Tongue (tissue), 1 donor: ENCODE measurements at regions not wholly inside any gene's neighbourhood (a gene's known extent, or its start where the extent isn't known, plus 50 kb on each side); places are given as distances from the start of the nearest gene placed in this dataset.

Experiments
- DNase-seq: peaks from one replicate; pipeline ENCODE4 v3.0.0-alpha.2; 2015

DNA sequence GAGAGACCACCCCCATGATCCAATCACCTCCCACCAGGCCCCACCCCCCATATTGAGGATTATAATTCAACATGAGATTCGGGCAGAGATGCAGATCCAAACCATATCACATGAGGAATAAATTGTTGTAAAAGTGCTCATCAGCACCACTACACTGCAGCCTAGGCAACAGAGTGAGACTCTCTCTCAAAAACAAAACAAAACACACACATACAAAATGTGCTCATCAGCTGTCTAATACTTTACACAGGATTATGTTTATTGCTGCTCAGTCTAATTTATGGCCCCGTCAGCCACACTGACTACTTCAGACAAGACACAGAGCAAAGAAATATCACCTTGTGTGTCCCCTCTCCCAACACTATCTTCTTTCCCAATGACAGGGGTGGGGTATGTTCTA lies 72.9 kb upstream of the PPM1J start:
- no peak for DNase-seq

- DNase-seq: no peak
These were observed 67.9 kb upstream of the PPM1J start for GRCh38 chr1:112783059-112783458.

- DNase-seq: no peak
These were observed 64.8 kb upstream of the PPM1J start for GRCh38 chr1:112779665-112780526.

DNA sequence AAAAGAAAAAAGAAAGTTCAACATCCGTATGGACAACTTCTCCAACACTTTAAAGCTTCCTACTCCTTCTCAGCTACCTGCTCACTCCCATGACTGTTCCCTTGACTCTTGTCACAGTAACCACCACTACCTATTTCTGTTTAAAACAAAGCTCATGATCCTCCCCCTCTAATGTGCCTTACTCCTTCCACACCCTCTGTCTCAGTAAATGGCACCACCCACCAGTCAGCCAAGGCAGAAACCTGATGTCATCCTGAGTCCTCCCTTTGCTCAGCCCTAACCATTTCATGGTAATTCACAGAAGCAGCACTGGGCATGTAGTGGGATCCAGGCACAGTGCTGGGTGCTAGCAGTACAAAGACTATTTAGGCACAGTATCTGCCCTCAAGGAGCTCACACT lies 63.0 kb upstream of the PPM1J start:
- DNase-seq: no peak

DNA sequence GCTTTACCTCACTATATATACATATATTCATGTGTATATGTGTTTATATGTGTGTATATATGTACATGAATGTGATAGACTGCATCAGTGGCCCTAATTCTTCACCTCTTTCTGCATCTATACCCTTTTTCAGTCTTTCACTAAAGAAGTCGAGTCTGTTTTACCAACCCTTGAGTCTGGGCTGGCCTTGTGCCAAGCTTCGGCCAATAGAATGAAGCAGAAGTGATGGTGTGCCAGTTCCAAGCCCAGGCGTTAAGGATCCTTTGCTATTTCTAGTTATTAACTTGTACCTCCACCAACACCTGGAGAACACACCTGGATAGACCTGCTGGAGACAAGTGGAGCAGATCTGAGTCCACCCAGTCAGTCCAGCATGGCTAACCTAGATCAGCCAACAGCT lies 61.6 kb upstream of the PPM1J start:
- no peak for DNase-seq

DNA sequence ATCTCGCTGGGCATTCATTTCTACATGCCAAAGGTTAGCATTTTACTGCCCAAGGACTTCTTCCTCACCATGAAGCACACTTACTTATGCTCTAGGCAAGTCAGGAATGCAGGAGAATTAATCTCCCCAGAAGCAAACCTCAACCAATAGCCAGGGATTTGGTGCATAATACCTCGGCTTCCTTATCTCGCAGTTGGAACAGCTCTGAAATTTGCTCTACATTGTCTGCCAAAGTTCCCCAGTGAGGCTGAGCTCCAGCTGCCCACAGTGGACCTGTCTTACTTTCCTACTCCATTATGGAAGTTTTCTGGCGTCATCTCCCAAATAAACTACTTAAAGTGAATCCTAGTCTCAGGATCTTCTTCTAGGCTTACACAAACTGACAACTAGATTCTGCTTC lies 57.6 kb upstream of the PPM1J start:
- no peak for DNase-seq

DNA sequence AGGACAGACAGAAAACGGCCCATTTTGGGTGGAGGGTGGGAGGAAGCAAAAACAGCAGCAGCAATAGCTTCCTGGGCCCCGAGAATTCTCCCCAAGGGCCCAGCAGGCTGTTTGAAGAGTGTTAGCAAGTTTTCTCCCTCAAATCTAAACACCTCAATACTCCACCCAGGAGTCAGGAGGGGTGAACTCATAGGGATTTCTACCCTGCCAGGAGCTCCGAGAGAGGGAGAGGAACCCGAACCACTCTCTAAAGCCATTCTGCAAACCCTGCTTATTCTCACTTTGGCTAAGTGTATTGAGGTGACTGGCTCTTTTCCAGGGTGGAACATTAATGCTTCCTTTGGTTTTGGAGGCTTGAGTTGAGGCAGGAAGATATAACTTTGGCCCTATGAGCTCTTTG lies 55.6 kb upstream of the PPM1J start:
- no peak for DNase-seq

GRCh38 chr1:112769611-112770010 lies 54.5 kb upstream of the PPM1J start:
- DNase-seq: no peak

GRCh38 chr1:112767646-112768045 lies 52.5 kb upstream of the PPM1J start:
- no peak for DNase-seq
